ENCODE measurements at regions not wholly inside any gene's neighbourhood (a gene's known extent, or its start where the extent isn't known, plus 50 kb on each side); places are given as distances from the start of the nearest gene placed in this dataset.

GRCh38 chr17:12597895-12598294 lies 67.8 kb upstream of the MYOCD start:
- Histone ChIP-seq H3K4me2 (ENCODE audit: control insufficient read depth, extremely low read depth, insufficient read depth, low read depth, low read length) (no peak overlapping the region), H3K79me2 (ENCODE audit: control insufficient read depth, insufficient read depth, low read length) (no peaks in the 10 kb centered on the region), H3K9ac (ENCODE audit: control insufficient read depth, extremely low read depth, insufficient read depth, low read length) (no peak overlapping the region), H3K4me1 (ENCODE audit: control insufficient read depth, extremely low read depth, insufficient read depth, low read length) (peaks cover 2% of the 10 kb centered on the region), H3K36me3 (ENCODE audit: control insufficient read depth in 2 of 2, extremely low read depth in 1 of 2, insufficient read depth in 2 of 2, low read length in 2 of 2) (no peaks in the 10 kb centered on the region), H3K9me1 (ENCODE audit: control insufficient read depth, extremely low read depth, insufficient read depth, low read length) (no peaks in the 10 kb centered on the region), H4K20me1 (ENCODE audit: control insufficient read depth, extremely low read depth, insufficient read depth, low read length) (no peaks in the 10 kb centered on the region), H2AFZ (ENCODE audit: control insufficient read depth, low read length) (no peak overlapping the region), H3K27ac (ENCODE audit: control insufficient read depth, insufficient read depth, low read length) (no peak overlapping the region), H3K9me3 (ENCODE audit: control insufficient read depth, low read depth, low read length) (no peaks in the 10 kb centered on the region), H3K27me3 (ENCODE audit: control insufficient read depth, extremely low read depth, insufficient read depth, low read length) (no peaks in the 10 kb centered on the region), H3K4me3 (ENCODE audit: control insufficient read depth in 2 of 3, extremely low read depth in 1 of 3, insufficient read depth in 2 of 3, low read depth in 1 of 3, low read length in 3 of 3) (no peak overlapping the region)
- TF ChIP-seq EZH2 (IDR thresholded peaks at IDR 0.05; ENCODE audit: low read length) (no peak), CTCF (optimal IDR thresholded peaks at IDR 0.05 in 1 of 3, IDR thresholded peaks at IDR 0.05 in 1 of 3, conservative IDR thresholded peaks at IDR 0.05 in 1 of 3; ENCODE audit: extremely low read depth in 1 of 3, insufficient read depth in 2 of 3, low read length in 3 of 3) (no peak)
- no peak for FAIRE-seq
- no peak for DNase-seq (ENCODE audit: low read depth, low spot score)
- dilution Hi-C loops (cut with MboI; ENCODE audit: extremely low pct_ligation_motif_present, low sequenced_read_pairs), result no loop called here

- Histone ChIP-seq H3K9ac (ENCODE audit: control insufficient read depth, extremely low read depth, insufficient read depth, low read length) (no peak overlapping the region), H2AFZ (ENCODE audit: control insufficient read depth, low read length) (no peak overlapping the region), H3K9me1 (ENCODE audit: control insufficient read depth, extremely low read depth, insufficient read depth, low read length) (no peaks in the 10 kb centered on the region), H3K27ac (ENCODE audit: control insufficient read depth, insufficient read depth, low read length) (no peak overlapping the region), H3K4me1 (ENCODE audit: control insufficient read depth, extremely low read depth, insufficient read depth, low read length) (no peaks in the 10 kb centered on the region), H3K36me3 (ENCODE audit: control insufficient read depth in 2 of 2, extremely low read depth in 1 of 2, insufficient read depth in 2 of 2, low read length in 2 of 2) (no peaks in the 10 kb centered on the region), H4K20me1 (ENCODE audit: control insufficient read depth, extremely low read depth, insufficient read depth, low read length) (no peaks in the 10 kb centered on the region), H3K9me3 (ENCODE audit: control insufficient read depth, low read depth, low read length) (no peaks in the 10 kb centered on the region), H3K79me2 (ENCODE audit: control insufficient read depth, insufficient read depth, low read length) (no peaks in the 10 kb centered on the region), H3K27me3 (ENCODE audit: control insufficient read depth, extremely low read depth, insufficient read depth, low read length) (no peaks in the 10 kb centered on the region), H3K4me3 (ENCODE audit: control insufficient read depth in 2 of 3, extremely low read depth in 1 of 3, insufficient read depth in 2 of 3, low read depth in 1 of 3, low read length in 3 of 3) (no peak overlapping the region), H3K4me2 (ENCODE audit: control insufficient read depth, extremely low read depth, insufficient read depth, low read depth, low read length) (no peak overlapping the region)
- FAIRE-seq (no peak), DNase-seq (ENCODE audit: low read depth, low spot score) (no peak)
- dilution Hi-C loops (cut with MboI; ENCODE audit: extremely low pct_ligation_motif_present, low sequenced_read_pairs), result no loop called here
- TF ChIP-seq EZH2 (IDR thresholded peaks at IDR 0.05; ENCODE audit: low read length), result no peak
- no peak for TF ChIP-seq CTCF (optimal IDR thresholded peaks at IDR 0.05 in 1 of 3, IDR thresholded peaks at IDR 0.05 in 1 of 3, conservative IDR thresholded peaks at IDR 0.05 in 1 of 3; ENCODE audit: extremely low read depth in 1 of 3, insufficient read depth in 2 of 3, low read length in 3 of 3)
These were observed 66.3 kb upstream of the MYOCD start for GRCh38 chr17:12599186-12599920.
